GM12892 (cell line): ENCODE measurements at regions not wholly inside any gene's neighbourhood (a gene's known extent, or its start where the extent isn't known, plus 50 kb on each side); places are given as distances from the start of the nearest gene placed in this dataset.

Source experiments
- POLR2A ChIP-seq: IDR thresholded peaks from 2 replicates; pipeline ENCODE4 v1.6.1; 2011; ENCODE audit warnings: low read depth, low read length, control low read depth
- TAF1 ChIP-seq: IDR thresholded peaks from 2 replicates; pipeline ENCODE4 v1.6.1; 2011; ENCODE audit warnings: low read depth, mild to moderate bottlenecking, control low read depth, low read length, borderline replicate concordance

- TF ChIP-seq TAF1 (no peak), POLR2A (no peak)
Measured at GRCh38 chr22:26732284-26732683, 74.9 kb downstream of the MIAT start.
